ENCODE measurements at regions not wholly inside any gene's neighbourhood (a gene's known extent, or its start where the extent isn't known, plus 50 kb on each side); places are given as distances from the start of the nearest gene placed in this dataset.
A peak's percentile ranks its signal among the peaks of the same experiment; 100 is the strongest.

DNA sequence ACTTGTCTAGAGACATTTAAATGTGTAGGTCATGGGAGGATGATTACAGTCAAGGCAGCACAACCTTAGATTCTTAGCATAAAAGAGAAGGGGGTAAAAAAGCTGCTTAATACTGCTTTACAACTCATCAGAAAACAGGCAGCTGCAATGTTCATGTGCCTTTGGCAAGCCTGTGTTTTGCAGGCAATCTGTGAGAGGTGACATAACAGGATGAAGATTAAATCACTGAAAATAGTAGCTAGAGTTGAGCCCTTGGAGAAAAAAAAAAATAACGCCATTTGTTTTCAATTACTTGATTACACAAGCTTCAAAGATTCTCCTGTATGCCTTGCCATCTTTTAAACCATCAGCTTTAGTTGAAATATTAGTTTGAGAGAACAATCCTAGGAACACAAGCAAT is 847.6 kb upstream of the LCORL start:
- intact Hi-C loops (cut with DNase I), result no loop called here
- DNase-seq, result no peak

DNA sequence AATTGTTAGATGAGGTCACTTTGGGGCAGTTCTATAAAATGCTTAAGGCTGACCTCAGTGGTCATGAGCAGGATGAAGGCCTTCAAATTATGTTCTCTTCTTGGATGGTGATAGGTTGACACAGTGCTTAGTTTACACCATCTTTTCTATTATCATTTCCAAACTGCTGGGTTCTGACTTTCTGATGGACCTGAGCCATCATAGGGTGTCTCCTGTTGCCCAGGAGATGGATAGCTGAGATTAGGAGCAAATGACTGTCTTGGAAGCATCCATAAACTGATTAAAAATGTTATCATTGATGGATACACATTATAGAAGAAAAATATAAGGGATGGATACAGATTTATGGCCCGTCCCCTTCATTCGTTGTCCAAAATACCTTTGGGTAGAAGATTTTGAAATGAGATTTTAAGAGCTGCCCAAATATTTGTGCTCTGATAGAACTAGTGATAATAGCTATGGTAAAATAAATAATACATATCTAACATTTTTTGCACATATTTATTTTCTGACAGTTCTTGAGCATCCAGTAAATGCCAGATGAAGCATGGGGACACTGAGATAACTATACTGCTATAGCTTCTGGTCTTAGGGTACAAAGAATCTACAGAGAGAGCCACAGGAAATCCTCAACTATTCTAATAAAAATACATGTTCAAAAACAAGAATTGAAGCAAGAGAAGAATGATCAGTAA is 839.4 kb upstream of the LCORL start:
- no peak for DNase-seq
- intact Hi-C loops (cut with DNase I), result no loop called here

DNA sequence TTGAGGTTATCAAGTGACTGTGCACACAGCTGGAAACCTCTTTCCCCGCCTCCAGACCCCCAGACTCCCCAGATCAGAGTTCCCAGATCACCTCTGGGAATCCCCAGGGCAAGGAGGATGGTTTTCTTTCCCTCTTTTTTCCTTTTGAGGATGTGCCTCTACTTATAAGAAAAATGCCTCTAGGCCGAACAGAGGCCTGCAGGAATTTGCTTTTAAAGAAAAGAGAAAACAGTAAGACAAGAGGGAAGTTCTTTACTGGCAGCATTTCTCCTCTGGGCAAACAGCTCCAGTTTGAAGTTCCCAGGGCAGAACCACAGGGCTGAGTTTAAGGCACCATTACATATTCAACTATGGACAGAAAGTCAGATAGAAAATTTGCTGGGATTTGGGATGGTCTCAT is 837.9 kb upstream of the LCORL start:
- DNase-seq, result no peak
- intact Hi-C loops (cut with DNase I), result no loop called here

GRCh38 chr4:18858229-18858922 is 836.8 kb upstream of the LCORL start:
- DNase-seq, result no peak
- intact Hi-C loops (cut with DNase I), result no loop called here

GRCh38 chr4:18850867-18851266 is 829.3 kb upstream of the LCORL start:
- intact Hi-C loops (cut with DNase I), result no loop called here
- no peak for DNase-seq

DNA sequence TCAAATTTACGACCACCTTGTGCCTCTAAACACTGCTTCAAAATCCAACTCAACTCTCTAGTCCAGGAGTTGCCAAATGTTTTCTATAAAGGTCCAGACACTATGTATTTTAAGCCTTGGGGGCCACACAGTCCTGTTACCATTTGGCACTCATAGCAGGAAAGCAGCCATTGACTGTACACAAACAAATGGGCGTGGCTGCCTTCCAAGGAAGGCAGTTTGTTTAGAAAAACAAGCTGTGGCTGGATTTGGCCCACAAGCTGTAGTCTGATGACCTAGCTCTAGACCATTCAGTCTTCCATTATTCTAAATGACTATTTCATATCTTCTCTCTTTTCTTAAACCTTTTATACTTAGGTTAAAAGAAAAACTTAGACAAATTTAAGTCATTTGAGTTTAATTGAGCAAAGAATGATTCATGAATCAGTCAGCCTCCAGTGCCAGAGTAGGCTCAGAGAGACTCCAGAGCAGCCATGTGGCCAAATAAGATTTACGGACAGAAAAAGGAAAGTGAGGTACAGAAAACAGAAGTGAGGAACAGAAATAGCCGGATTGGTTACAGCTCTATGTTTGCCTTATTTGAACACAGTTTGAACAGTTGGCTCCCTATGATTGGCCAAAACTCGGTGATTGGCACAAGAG is 825.8 kb upstream of the LCORL start:
- DNase-seq, result peak in 1 of 42 donors; percentile 15
- intact Hi-C loops (cut with DNase I), result no loop called here

- DNase-seq, result no peak
- intact Hi-C loops (cut with DNase I), result no loop called here
Observed at GRCh38 chr4:18846313-18846712, 824.8 kb upstream of the LCORL start.

DNA sequence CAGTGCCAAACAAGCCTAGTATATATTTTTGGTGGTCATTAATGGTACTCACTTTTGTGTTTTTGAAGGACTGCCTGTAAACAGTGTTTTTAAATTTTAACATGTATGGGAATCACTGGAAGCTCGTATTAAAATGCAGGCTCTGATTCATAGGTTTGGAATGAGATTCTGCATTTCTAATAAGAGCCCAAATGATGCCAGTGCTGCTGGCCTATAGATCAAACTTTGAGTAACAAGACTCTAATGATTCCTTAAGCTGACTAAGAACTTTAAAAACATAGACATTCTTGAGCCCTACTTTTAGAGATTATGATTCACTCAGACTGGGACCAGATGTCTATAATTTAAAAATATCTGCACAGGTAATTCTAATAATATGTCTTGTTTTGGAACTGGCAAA is 823.2 kb upstream of the LCORL start:
- no peak for DNase-seq
- intact Hi-C loops (cut with DNase I), result no loop called here

DNA sequence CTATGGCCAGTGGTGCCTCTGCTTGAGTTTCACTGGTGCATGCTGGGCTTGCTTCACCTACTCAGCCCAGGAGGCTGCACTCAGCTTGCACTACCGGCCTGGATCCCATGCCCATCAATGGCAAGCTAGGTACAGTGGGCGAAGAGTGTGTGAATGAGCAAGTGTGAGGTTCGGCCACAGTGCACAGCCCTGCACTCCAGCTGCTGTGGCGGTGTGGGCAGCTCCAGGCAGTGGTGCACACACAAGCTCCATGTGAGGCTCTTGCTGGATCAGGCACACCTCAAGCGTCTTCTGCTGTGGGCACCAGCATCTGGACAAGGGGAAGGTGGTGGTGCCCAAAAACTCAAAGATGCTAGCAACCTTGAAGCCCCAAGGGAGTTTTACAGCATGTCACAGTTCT is 820.9 kb upstream of the LCORL start:
- no peak for DNase-seq
- intact Hi-C loops (cut with DNase I), result no loop called here

GRCh38 chr4:18840481-18840880 is 818.9 kb upstream of the LCORL start:
- no peak for DNase-seq
- intact Hi-C loops (cut with DNase I), result no loop called here

GRCh38 chr4:18816228-18816895 is 794.8 kb upstream of the LCORL start:
- intact Hi-C loops (cut with DNase I), result no loop called here
- DNase-seq, result no peak

DNA sequence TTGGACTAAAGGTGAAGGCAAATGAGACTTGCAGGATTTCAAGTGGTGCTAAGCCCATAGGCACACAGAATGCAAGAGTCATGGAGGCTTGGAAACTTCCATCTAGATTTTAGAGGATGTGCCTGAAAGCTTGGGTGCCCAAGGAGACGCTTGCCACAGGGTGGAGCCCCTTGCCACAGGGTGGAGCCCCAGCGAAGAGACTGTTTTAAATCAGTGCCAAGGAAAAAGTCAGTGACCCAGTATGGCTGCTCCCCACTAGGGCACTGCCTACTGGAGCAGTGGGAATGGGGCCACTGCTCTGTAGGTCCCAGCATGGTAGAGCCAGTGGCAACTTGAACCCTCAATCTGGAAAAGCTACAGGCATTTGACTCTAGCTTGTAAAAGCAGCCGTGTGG is 794.2 kb upstream of the LCORL start:
- intact Hi-C loops (cut with DNase I), result no loop called here
- no peak for DNase-seq

GRCh38 chr4:18815081-18815778 is 793.7 kb upstream of the LCORL start:
- intact Hi-C loops (cut with DNase I), result no loop called here
- DNase-seq, result no peak

- no peak for DNase-seq
- intact Hi-C loops (cut with DNase I), result no loop called here
Observed at GRCh38 chr4:18813771-18814170, 792.2 kb upstream of the LCORL start.

GRCh38 chr4:18813055-18813454 is 791.5 kb upstream of the LCORL start:
- no peak for DNase-seq
- intact Hi-C loops (cut with DNase I), result no loop called here

DNA sequence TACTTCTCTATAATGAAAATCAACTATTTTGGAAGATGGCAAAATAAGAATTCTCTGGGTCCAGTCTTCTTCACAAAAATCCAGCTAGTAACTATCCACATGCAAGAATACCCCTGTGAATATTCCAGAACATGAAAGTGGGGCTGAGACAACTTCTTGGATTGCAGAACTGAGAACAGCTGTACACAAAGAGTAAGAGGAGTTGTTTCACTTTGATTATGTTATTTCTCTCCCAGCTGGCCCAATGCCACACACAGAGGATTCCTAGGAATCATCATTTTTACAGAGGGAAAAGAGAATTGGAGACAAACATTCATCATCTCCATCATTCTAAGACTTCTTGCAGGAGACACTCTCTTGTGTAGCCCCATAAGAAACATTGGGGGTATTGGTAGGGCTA is 782.2 kb upstream of the LCORL start:
- intact Hi-C loops (cut with DNase I), result no loop called here
- DNase-seq, result no peak

GRCh38 chr4:18798123-18798522 is 776.6 kb upstream of the LCORL start:
- no peak for DNase-seq
- intact Hi-C loops (cut with DNase I), result no loop called here

- no peak for DNase-seq
- intact Hi-C loops (cut with DNase I), result no loop called here
Observed at GRCh38 chr4:18795794-18796193, 774.2 kb upstream of the LCORL start.

DNA sequence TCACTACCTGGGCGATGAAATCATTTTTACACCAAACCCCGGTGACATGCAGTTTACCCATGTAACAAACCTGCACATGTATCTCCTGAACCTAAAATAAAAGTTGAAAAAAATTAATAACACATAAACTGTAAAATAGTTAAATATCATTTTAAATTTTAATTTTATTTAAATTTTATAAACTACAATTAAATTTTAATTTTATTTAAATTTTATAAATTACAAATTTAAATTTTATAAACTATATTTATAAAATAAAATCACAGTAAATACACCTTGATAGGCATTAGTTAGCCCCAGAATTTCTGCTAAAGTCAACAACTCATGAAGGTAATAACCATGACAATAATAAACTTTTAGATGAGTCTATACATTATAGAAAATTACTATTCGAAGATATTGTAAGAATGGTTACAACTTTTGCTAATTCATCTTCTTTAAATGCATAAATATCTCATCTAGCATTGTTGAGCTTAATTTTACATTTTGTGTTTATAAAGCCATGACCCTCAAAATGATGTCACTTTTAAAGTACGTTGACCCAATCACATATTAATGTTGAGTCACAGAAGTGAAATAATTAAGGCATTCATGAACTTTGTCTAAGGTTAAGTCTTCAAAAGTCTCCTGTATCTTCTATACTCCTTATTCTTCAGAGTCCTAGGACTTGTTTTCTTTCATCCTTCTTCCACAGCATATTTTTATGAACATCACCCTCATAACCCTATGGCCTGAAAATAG is 755.8 kb upstream of the LCORL start:
- intact Hi-C loops (cut with DNase I), result no loop called here

More for the DNA sequence above, 755.8 kb upstream of the LCORL start:
- DNase-seq, result no peak

Data from head of caudate nucleus (tissue), 42 donors.